ENCODE measurements at regions not wholly inside any gene's neighbourhood (a gene's known extent, or its start where the extent isn't known, plus 50 kb on each side); places are given as distances from the start of the nearest gene placed in this dataset.

- no peak for TF ChIP-seq CTCF (IDR thresholded peaks at IDR 0.05)
- no peak for TF ChIP-seq POLR2A (IDR thresholded peaks at IDR 0.05)
- peak; percentile 66 for TF ChIP-seq POLR2AphosphoS5 (IDR thresholded peaks at IDR 0.05)
Observed at GRCh38 chr14:79951572-79951971, 259.7 kb downstream of the DIO2 start.

All from prostate gland (tissue), 2 donors.